ENCODE measurements at regions not wholly inside any gene's neighbourhood (a gene's known extent, or its start where the extent isn't known, plus 50 kb on each side); places are given as distances from the start of the nearest gene placed in this dataset.

- ChIA-PET POLR2A (no interaction called here), CTCF (no interaction called here)
- Mint-ChIP-seq H3K36me3 (ENCODE audit: low read depth) (no peaks in the 10 kb centered on the region), H3K27me3 (no peaks in the 10 kb centered on the region), H3K4me1 (ENCODE audit: low read depth) (no peaks in the 10 kb centered on the region), H3K27ac (no peak overlapping the region), H3K4me3 (no peak overlapping the region), H3K9me3 (no peaks in the 10 kb centered on the region)
- no peak for DNase-seq
- ATAC-seq, result no peak
- intact Hi-C loops (cut with micrococcal nuclease), result no loop called here
- TF ChIP-seq CTCF (IDR thresholded peaks at IDR 0.05), result no peak
Observed at GRCh38 chr7:20466543-20467021, 135.9 kb downstream of the ITGB8 start.

GRCh38 chr7:20470082-20470481 lies 139.4 kb downstream of the ITGB8 start:
- H3K36me3 Mint-ChIP-seq (ENCODE audit: low read depth), result no peaks in the 10 kb centered on the region
- H3K9me3 Mint-ChIP-seq, result no peaks in the 10 kb centered on the region
- H3K27me3 Mint-ChIP-seq, result no peaks in the 10 kb centered on the region
- ATAC-seq (no peak), DNase-seq (no peak)
- H3K4me3 Mint-ChIP-seq, result no peak overlapping the region
- H3K4me1 Mint-ChIP-seq (ENCODE audit: low read depth), result no peaks in the 10 kb centered on the region
- intact Hi-C loops (cut with micrococcal nuclease), result no loop called here
- TF ChIP-seq CTCF (IDR thresholded peaks at IDR 0.05), result no peak
- POLR2A ChIA-PET, result no interaction called here
- CTCF ChIA-PET, result no interaction called here
- no peak overlapping the region for H3K27ac Mint-ChIP-seq

- H3K4me1 Mint-ChIP-seq (ENCODE audit: low read depth), result no peaks in the 10 kb centered on the region
- ATAC-seq (no peak), DNase-seq (no peak)
- no peak overlapping the region for H3K4me3 Mint-ChIP-seq
- ChIA-PET POLR2A (no interaction called here), CTCF (no interaction called here)
- H3K36me3 Mint-ChIP-seq (ENCODE audit: low read depth), result no peaks in the 10 kb centered on the region
- no peak overlapping the region for H3K27ac Mint-ChIP-seq
- H3K27me3 Mint-ChIP-seq, result no peaks in the 10 kb centered on the region
- no peak for TF ChIP-seq CTCF (IDR thresholded peaks at IDR 0.05)
- H3K9me3 Mint-ChIP-seq, result no peaks in the 10 kb centered on the region
- intact Hi-C loops (cut with micrococcal nuclease), result no loop called here
Observed at GRCh38 chr7:20470726-20471125, 140.0 kb downstream of the ITGB8 start.

- H3K36me3 Mint-ChIP-seq (ENCODE audit: low read depth), result no peaks in the 10 kb centered on the region
- H3K27ac Mint-ChIP-seq, result no peak overlapping the region
- ATAC-seq (no peak), DNase-seq (no peak)
- H3K4me3 Mint-ChIP-seq, result no peak overlapping the region
- ChIA-PET CTCF (no interaction called here), POLR2A (no interaction called here)
- no peaks in the 10 kb centered on the region for H3K4me1 Mint-ChIP-seq (ENCODE audit: low read depth)
- H3K9me3 Mint-ChIP-seq, result no peaks in the 10 kb centered on the region
- intact Hi-C loops (cut with micrococcal nuclease), result no loop called here
- no peak for TF ChIP-seq CTCF (IDR thresholded peaks at IDR 0.05)
- H3K27me3 Mint-ChIP-seq, result no peaks in the 10 kb centered on the region
Observed at GRCh38 chr7:20474249-20474648, 141.2 kb upstream of the ABCB5 start.

- ChIA-PET POLR2A (no interaction called here), CTCF (no interaction called here)
- H3K4me1 Mint-ChIP-seq (ENCODE audit: low read depth), result no peaks in the 10 kb centered on the region
- TF ChIP-seq CTCF (IDR thresholded peaks at IDR 0.05), result no peak
- H3K9me3 Mint-ChIP-seq, result no peaks in the 10 kb centered on the region
- H3K27ac Mint-ChIP-seq, result no peak overlapping the region
- H3K36me3 Mint-ChIP-seq (ENCODE audit: low read depth), result no peaks in the 10 kb centered on the region
- H3K27me3 Mint-ChIP-seq, result no peaks in the 10 kb centered on the region
- no peak overlapping the region for H3K4me3 Mint-ChIP-seq
- ATAC-seq, result no peak
- DNase-seq, result no peak
- intact Hi-C loops (cut with micrococcal nuclease), result no loop called here
Observed at GRCh38 chr7:20475756-20476155, 139.7 kb upstream of the ABCB5 start.
